ENCODE measurements at regions not wholly inside any gene's neighbourhood (a gene's known extent, or its start where the extent isn't known, plus 50 kb on each side); places are given as distances from the start of the nearest gene placed in this dataset.
"Not testable (repeated sequence)": the region's sequence is repeated elsewhere in the genome, so short reads cannot be mapped to it uniquely, and the experiment has no call there.

DNA sequence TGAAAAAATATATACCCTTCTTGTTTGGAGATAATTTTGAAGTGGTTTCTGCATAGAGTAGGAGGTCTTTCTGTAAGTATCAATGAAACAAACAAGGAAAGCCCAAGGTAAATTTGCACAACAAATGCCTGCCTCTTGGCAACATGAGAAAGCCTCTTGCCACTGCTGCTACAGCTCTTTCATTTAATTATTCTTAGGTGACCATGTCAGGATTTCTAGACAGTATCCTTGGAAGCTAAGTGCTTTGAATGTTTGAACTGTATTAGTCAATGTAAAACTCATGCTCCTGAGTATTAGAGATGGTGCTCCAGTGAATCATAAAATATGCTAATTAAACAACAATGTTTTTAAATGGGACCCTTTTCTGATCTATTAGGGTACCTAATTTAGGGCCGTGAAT, 81.2 kb upstream of the ITGB1 start:
- DNase-seq (ENCODE audit: extremely low read depth in 1 of 2, low read depth in 1 of 2), result no peak

DNA sequence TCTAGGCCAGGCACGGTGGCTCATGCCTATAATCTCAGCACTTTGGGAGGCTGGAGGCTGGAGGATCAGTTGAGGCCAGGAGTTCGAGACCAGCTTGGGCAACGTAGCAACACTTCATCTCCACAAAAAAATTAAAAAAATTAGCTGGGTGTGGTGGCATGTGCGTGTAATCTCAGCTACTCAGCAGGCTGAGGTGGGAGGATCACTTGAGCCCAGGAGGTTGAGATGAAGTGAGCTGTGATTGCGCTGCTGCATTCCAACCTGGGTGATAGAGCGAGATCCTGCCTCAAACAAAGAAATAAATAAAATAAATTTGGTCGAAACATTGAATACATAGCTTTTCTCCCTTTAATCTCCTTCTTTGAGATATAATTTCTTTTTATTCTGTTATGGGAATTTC, 80.6 kb upstream of the ITGB1 start:
- DNase-seq (ENCODE audit: extremely low read depth in 1 of 2, low read depth in 1 of 2), result no peak

DNA sequence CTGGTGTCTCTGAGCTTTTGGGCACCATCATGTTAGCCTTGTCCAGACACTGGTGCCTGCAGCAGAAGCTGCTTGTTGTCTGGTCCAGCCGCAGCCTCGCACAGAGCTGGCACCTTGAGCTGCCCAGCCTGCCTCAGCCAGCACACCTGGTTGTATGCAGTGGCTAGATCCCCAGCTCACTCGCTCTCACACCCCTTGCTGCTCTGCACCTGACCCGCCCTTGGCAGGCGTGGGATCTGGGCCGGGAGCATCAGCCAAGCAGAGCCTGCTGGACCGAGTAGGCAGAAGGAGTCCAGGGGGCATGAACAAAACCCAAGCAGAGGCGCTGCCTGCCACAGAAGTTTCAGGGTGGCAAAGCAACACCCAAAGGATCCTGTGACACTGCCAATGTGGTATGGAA, 79.7 kb upstream of the ITGB1 start:
- DNase-seq (ENCODE audit: extremely low read depth in 1 of 2, low read depth in 1 of 2), result no peak

DNA sequence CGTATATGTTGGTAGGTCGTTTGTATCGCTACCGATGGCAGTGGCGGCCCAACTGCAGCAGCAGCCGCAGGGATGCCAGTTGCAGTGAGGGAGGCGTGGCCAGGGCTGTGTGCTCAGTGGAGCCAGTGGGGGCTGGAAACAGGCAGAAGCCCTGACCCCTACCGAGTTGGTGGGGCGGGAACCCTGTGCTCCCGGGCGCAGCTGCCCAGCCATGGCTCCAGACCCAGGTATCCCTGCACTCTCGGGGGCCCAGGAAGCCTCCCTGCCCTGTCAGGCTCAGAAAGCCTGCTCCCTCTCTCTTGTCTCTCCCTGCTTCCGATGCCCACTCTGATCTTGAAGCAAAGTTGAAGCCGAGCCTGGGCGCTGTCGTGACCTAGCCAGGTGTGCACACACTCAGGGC, 78.6 kb upstream of the ITGB1 start:
- no peak for DNase-seq (ENCODE audit: extremely low read depth in 1 of 2, low read depth in 1 of 2)

DNA sequence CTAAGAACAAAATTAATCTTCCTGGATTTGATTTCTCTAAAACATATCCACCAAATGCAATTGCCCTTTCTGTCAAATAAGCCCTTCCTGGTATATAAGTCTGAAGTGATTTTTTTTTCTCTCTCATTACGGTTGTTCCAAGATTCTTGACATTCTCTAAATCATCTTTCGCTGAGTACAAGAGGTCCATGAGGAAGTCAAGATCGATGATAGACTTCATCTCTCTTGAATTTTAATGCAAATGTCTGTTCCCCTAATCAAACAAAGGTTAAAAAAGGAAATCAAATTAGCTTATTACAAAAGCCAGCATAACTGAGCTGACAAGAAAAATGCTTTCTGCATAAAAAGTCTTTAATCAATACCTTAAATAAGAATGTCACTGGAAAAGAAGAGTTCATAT, 77.4 kb upstream of the ITGB1 start:
- DNase-seq (ENCODE audit: extremely low read depth in 1 of 2, low read depth in 1 of 2), result no peak

DNA sequence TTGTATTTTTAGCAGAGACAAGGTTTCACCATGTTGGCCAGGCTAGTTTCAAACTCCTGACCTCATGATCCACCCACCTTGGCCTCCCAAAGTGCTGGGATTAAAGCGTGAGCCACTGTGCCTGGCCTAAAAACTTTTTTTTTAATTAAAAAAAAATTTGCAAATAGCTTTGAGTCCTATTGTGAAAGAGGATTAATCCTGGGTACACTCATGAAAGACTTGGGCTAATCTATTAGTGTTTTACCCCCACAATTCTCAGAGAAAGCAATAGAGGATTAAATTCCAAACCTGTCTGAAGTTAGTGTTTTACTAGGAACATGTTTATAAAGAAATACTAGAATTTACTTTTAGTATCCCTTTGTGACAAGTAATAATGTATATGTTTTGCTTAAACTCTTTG, 76.9 kb upstream of the ITGB1 start:
- DNase-seq (ENCODE audit: extremely low read depth in 1 of 2, low read depth in 1 of 2), result no peak

DNA sequence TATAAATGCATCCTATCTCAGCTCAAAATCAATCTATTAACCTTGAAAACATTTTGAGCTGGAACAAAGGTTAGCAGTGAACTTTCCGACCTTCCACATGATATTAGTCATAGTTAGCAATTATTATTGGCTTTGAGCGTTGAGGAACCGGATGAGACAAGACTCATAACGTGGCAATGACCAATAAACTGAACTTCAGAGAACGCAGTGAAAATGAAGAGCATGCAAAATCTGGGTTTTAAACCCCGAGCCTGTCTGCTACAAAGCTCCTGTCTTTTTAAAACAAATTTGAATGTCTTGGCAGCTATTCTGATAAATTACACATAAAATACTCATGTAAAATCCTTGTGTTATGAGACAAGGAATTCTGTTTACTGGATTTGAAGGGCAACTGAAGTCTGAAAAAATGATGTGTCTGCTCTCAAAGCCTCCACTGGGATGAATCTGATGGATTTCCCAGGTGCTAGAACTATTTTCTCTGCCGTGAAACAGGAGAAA, 74.7 kb upstream of the ITGB1 start:
- no peak for DNase-seq (ENCODE audit: extremely low read depth in 1 of 2, low read depth in 1 of 2)

DNA sequence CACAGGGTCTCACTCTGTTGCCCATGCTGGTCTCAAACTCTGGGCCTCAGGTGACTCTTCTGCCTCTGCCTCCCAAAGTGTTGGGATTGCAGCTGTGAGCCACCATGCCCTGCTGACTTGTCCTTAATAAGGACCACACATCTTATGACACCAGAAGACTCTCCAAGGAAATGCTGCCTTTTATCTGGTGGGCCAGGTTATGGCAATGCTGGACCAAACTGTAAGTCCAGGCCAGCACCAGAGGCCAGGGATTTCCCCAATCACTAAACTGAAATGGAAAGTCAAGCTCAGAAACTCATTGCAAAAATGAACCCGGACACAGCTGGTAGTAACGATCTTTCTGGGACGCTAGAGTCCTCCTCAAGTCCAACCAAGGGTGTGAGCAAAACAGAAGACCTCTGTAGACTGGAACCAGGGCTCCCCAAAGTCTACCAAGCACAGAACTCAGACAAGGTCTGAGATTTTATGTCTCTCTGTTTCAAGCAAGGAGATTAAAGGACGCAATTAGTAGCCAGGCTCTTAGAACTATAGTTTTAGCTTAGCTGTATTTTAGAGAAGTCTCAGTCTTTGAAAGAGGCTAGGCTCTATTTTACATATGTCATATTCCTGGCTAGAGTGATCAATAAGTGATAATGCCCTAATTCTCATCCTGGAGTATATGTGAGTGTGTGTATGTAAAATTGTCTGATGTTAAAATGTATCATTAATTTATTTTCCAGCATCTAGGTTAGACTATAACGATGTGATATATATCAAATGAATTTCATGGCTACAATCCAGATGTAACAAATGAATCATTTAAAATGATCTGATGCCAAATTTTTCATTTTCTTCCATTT, 74.0 kb upstream of the ITGB1 start:
- DNase-seq (ENCODE audit: extremely low read depth in 1 of 2, low read depth in 1 of 2), result no peak

DNA sequence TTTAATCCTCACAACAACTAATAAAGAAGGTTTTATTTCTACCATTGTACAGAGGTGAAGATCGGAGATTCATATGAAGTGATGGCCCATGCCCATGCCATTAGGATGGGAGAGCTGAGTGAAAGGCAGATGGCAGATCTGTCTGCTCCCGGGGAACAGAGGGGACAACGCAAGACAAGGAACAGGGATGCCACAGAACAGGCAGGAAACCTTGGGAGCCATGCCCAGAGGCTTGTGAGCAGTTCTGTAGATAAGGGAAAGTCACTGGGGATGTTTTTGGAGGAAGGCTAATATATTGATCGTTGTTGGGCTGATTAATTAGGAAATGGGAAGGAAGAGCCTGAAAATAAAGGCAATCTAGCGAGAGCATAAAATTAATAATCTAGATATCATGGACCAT, 73.1 kb upstream of the ITGB1 start:
- DNase-seq (ENCODE audit: extremely low read depth in 1 of 2, low read depth in 1 of 2), result no peak

DNA sequence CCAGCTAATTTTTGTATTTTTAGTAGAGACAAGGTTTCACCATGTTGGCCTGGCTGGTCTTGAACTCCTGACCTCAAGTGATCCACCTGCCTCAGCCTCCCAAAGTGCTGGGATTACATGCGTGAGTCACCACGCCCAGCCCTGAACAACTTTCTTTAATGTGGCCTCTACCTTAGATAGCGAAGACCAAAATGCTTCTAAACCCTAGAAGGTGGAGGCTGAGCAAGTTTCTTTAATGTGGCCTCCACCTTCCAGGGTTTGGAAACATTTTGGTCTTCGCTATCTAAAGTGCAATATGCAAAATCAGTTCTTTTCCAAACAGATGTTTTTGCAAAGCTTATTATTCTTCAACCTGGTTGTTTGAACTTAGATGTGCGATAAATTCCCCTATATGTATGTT, 70.5 kb upstream of the ITGB1 start:
- DNase-seq (ENCODE audit: extremely low read depth in 1 of 2, low read depth in 1 of 2), result not testable (repeated sequence)

DNA sequence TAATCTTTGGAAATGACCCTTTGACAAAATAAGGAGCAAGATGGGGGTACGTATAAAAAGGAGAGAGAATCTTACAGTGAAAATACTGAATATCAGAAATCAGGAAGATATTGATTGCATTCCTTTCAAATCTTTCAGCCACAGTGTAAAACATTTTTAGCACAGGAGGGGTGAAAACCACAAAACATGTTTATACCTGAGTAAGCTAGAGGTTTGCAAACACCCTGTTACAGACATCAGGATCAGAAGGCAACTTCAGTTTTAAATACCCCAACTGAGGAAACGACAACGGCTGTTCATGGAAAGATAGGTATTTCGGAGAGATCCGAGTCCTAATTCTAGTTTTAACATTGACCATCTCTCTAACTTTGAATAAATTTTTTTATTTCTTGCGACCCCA, 69.1 kb upstream of the ITGB1 start:
- no peak for DNase-seq (ENCODE audit: extremely low read depth in 1 of 2, low read depth in 1 of 2)

DNA sequence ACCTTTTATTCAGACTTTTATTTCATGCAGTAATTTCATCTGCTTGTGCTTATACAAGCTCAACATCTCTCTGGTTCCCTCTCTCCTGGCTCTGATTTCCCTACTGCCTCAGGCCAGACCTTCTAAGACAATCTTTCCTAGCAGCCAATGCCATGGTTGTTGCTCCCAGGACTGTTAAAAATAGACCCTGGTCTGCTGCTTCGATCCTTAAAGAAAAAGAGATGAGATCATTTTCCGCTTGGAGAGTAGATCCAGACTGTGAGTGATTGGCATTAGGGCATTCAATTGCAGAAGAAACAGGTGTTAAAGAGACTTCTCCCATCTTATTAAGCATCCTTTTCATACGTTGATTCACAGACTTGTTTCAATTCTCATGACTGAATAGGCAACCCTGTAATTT, 68.4 kb upstream of the ITGB1 start:
- DNase-seq (ENCODE audit: extremely low read depth in 1 of 2, low read depth in 1 of 2), result no peak

DNA sequence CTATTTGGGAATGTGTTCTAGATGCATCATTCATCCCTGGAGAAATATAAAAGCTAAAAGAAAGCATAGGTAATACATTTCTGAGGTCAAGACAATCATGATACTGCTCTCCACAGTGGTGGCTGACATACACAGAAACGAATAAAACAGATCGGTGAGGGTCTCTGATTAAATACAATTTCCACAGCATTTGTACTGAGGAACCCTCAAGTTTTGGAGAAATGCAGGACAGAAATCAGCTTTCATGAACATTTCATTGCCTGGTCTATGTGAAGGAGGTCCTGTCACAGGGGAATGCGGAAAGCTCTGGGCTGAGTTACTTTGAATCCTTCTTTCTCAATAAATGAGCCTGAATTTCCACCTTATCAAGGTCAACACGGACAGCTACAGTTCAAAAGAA, 67.9 kb upstream of the ITGB1 start:
- no peak for DNase-seq (ENCODE audit: extremely low read depth in 1 of 2, low read depth in 1 of 2)

DNA sequence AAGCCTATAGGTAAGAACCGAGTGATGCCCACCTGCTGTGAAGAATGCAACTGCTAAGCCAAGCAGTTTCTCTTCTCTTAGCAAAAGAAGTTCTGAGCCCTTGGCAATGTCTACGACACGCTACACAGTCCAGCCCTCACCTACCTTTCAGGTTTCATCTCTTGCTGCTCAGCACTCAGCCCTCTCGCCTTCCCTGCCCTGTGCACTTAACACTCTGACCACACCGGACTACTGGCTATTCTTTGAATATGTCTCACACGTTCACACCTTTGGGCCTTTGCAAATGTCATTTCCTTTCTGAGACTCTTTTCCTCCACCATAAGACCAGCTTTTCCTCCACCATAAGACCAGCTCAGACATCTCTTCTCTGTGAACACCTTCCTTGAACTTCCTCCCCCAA, 67.0 kb upstream of the ITGB1 start:
- DNase-seq (ENCODE audit: extremely low read depth in 1 of 2, low read depth in 1 of 2), result no peak

DNA sequence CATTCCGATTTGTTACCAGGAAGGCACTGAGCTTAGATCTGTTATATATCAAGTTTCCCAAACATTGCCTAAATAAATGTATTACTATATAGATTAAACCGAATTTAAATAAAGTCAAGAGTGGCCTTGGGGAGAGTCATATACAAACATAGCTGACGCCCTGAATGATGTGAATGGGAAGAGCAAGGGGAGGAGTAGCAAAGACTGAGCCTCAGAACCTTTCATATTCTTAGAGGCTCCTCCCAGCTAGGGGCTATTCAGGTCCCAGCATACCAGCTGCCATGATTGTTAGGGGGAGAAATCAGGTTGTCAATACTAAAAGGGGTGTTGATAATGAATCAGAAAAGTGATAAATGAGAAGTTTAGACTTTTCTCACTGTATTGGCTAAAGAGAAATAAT, 64.7 kb upstream of the ITGB1 start:
- no peak for DNase-seq (ENCODE audit: extremely low read depth in 1 of 2, low read depth in 1 of 2)

DNA sequence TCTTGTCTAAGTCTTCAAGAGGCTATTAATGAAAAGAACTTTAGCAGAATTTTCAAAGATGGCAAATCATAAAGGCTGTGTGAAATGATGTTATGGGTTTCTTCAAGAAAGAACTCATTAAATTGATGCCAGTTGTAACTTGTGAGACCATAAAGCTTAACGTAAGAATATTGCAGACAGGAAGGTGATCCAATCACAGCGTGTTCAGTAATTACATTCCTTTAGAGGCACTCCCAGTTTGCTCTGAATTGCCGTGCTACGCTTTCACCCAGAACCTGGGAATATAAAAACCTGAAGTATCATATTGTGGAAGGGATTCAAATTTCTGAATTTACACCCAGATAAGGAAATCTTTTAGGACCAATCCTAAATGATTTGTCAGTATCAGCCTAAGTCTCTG, 64.1 kb upstream of the ITGB1 start:
- DNase-seq (ENCODE audit: extremely low read depth in 1 of 2, low read depth in 1 of 2), result no peak

DNA sequence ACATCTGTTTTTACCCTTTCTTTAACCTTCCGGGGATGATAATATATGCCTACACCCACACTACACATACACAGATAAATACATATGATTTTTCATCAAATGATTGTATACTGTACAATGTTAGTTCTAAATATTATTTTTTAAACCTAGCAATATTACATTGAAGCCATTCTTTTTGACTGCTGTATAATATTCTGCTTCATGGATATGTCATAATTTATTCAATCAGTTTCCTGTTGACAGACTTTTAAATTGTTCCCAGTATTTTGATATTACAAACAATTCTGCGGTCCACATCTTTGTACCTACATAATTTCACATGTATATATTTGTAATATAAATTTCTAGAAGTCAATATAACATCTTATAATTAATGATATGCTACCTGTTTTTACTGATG, 59.0 kb upstream of the ITGB1 start:
- no peak for DNase-seq (ENCODE audit: extremely low read depth in 1 of 2, low read depth in 1 of 2)

DNA sequence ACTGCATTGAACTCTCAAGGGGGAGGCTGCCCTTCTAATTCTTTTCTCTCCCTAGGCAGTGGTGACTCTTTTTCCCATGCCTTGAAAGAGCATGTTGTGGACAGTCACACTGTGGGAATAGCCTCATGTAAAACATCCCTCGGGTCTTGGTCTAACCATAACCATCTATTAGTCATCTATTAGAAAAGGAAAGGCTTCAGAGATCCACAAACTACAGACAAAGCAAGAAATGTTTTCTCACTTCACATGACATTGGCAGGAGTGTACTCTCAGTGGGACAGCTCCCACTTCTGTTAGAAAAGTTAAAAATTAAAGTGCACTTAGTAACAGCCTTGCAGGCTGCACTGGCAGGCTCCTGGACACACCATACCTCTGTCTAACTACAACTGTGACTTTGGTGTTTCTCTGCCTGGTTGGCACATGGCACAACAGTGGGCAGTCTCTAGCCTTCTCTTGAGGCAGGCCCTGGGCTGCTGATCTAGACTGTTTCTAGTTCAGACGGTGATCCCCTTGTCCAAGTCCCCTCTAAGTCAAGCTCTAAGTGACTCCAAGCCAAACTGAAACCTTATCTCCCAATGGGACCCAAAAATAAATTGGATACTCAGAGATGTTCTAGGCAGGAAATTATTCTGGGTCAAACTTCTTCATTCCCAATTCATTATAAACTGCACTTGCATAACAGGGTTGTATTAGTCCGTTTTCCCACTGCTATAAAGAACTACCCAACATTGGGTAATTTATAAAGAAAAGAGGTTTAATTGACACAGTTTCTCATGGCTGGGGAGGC, 57.9 kb upstream of the ITGB1 start:
- DNase-seq (ENCODE audit: extremely low read depth in 1 of 2, low read depth in 1 of 2), result no peak

DNA sequence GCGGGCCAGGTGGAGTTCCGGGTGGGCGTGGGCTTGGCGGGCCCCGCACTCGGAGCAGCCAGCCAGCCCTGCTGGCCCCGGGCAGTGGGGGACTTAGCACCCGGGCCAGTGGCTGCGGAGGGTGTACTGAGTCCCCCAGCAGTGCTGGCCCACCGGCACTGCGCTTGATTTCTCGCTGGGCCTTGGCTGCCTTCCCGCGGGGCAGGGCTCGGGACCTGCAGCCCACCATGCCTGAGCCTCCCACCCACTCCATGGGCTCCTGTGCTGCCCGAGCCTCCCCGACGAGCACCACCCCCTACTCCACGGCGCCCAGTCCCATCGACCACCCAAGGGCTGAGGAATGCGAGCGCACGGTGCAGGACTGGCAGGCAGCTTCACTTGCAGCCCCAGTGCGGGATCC, 55.3 kb upstream of the ITGB1 start:
- not testable (repeated sequence) for DNase-seq (ENCODE audit: extremely low read depth in 1 of 2, low read depth in 1 of 2)

DNA sequence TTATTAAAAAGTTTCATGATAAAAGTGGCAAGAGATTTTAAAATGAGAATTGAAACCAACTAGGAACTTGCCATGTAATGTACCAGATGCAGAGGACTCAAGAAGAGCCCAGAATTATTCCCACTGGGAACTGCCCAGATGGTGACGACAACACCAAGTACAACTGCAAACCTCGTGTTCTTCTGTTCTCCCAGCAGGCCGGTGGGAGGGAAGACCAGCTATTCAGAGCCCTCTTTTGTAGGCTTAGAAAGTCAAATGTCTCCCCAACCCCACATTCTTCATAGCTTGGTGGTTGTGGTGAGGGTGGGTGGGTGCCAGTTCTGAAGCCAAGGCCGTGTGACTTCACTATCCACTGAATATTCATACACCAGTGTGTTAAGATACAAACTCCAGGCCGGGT, 54.3 kb upstream of the ITGB1 start:
- DNase-seq (ENCODE audit: extremely low read depth in 1 of 2, low read depth in 1 of 2), result no peak

DNA sequence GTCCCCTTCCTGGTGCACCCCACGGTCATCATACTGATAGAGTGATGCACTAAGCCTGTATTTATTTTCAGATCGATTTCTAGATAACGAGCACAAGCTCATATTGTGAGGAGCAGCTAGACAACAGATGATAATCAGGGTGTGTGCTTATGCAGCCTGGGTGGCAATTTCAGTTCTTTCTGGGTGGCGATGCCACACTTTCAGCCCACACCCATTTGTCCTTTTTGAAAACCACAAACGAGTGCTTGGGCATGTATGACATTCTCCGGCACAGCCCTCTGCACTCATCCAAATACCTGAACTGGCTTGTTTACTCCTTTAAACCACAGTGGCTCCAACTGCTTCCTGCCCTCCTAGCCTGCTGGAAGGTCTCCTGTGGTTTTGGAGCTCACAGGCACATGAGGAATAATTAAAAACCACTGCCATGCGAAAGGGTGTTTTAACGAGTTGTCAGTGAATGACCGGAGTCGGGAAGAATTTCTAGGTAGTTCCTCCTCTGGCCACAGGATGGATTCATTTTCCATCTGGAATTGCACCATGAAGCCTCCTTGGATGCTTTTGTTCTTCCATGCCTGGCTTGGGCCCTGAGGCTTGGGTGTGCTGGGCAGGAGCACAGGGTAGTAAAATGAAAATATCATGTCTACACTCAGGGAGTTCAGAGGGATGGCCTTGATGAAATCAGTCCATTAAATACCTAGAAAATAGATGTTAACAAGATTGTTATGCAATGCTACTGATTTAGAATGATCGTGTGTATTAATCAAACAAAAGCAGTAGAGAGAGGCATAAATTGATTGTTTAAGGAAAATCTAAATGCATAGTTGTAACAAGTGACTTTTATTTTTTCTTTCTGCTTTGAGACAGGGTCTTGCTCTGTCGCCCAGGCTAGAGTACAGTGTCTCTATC, 52.4 kb upstream of the ITGB1 start:
- DNase-seq (ENCODE audit: extremely low read depth in 1 of 2, low read depth in 1 of 2), result no peak

Data from activated CD8-positive, alpha-beta memory T cell treated with anti-CD3 and anti-CD28 coated beads for 1 hour (primary cell).